CD4-positive, CD25-positive, alpha-beta regulatory T cell (primary cell): ENCODE measurements at regions not wholly inside any gene's neighbourhood (a gene's known extent, or its start where the extent isn't known, plus 50 kb on each side); places are given as distances from the start of the nearest gene placed in this dataset.

Source experiments
- ATAC-seq, 2 donors: fragments of 150-1000 bp; cut with Tn5 transposase; one replicate each; pipeline ENCODE4 v1.10.0; 2021; ENCODE audit warnings: low read depth in 2 of 2, moderate number of reproducible peaks in 2 of 2, moderate library complexity in 1 of 2
- DNase-seq, 3 donors: peaks; one replicate each; pipeline versions ENCODE4 v3.0.0 to v3.0.0-alpha.2; 2012 to 2022; ENCODE audit warnings: mixed read lengths in 1 of 3
- H3K27ac ChIP-seq: one replicate; pipeline ENCODE4 v1.7.0; 2013; ENCODE audit warnings: mild to moderate bottlenecking, low read length; ENCODE audit not compliant: insufficient read depth, poor library complexity, severe bottlenecking
- H3K27me3 ChIP-seq: one replicate; pipeline ENCODE4 v1.7.0; 2013; ENCODE audit warnings: low read length; ENCODE audit not compliant: control insufficient read depth, insufficient read depth
- H3K36me3 ChIP-seq: one replicate; pipeline ENCODE4 v1.7.0; 2013; ENCODE audit warnings: mild to moderate bottlenecking, low read length, moderate library complexity; ENCODE audit not compliant: control insufficient read depth, insufficient read depth
- H3K4me1 ChIP-seq: 2 replicates; pipeline ENCODE4 v1.7.0; 2013; ENCODE audit warnings: mild to moderate bottlenecking, low read length; ENCODE audit not compliant: insufficient read depth, control insufficient read depth, poor library complexity, severe bottlenecking
- H3K4me3 ChIP-seq: one replicate; pipeline ENCODE4 v1.7.0; 2013; ENCODE audit warnings: low read depth, mild to moderate bottlenecking, low read length, moderate library complexity
- H3K9me3 ChIP-seq, 2 experiments: 1 replicate in 1 of 2; 2 replicates in 1 of 2; pipeline ENCODE4 v1.7.0; 2013; ENCODE audit warnings: low read length in 2 of 2, mild to moderate bottlenecking in 1 of 2, moderate library complexity in 1 of 2; ENCODE audit not compliant: control insufficient read depth in 2 of 2
- H3K27ac Mint-ChIP-seq, 3 donors: one replicate each; pipeline ENCODE4 v1.8.0; 2020 to 2022; ENCODE audit warnings: mild to moderate bottlenecking in 3 of 3, mixed read lengths in 3 of 3, moderate library complexity in 2 of 3
- H3K27me3 Mint-ChIP-seq: one replicate; pipeline ENCODE4 v1.8.0; 2022; ENCODE audit warnings: mild to moderate bottlenecking, mixed read lengths
- H3K36me3 Mint-ChIP-seq: one replicate; pipeline ENCODE4 v1.8.0; 2020; ENCODE audit warnings: mixed read lengths
- H3K4me1 Mint-ChIP-seq, 4 donors: one replicate each; pipeline ENCODE4 v1.8.0; 2020 to 2022; ENCODE audit warnings: mixed read lengths in 4 of 4, mild to moderate bottlenecking in 1 of 4
- H3K4me3 Mint-ChIP-seq, 4 donors: one replicate each; pipeline ENCODE4 v1.8.0; 2020 to 2022; ENCODE audit warnings: mild to moderate bottlenecking in 4 of 4, mixed read lengths in 4 of 4, moderate library complexity in 3 of 4
- H3K9me3 Mint-ChIP-seq, 7 donors: one replicate each; pipeline ENCODE4 v1.8.0; 2020 to 2022; ENCODE audit warnings: mixed read lengths in 7 of 7, mild to moderate bottlenecking in 3 of 7, moderate library complexity in 2 of 7

- peaks cover 4% of the 10 kb centered on the region for H3K36me3 Mint-ChIP-seq
- H3K27me3 ChIP-seq, result no peaks in the 10 kb centered on the region
- H3K4me1 ChIP-seq, result no peaks in the 10 kb centered on the region
- peak overlapping the region in 1 of 4 donors; percentile 48 for H3K4me3 Mint-ChIP-seq
- no peaks in the 10 kb centered on the region for H3K9me3 ChIP-seq
- ATAC-seq, result no peak
- no peaks in the 10 kb centered on the region for H3K36me3 ChIP-seq
- H3K27ac ChIP-seq, result no peak overlapping the region
- no peaks in the 10 kb centered on the region for H3K27me3 Mint-ChIP-seq
- H3K4me1 Mint-ChIP-seq, result peaks cover 6 to 15% (median 7%) of the 10 kb centered on the region in 4 donors
- no peak overlapping the region for H3K27ac Mint-ChIP-seq
- no peak for DNase-seq
- H3K4me3 ChIP-seq, result no peak overlapping the region
- H3K9me3 Mint-ChIP-seq, result peaks cover 0 to 3% (median 0%) of the 10 kb centered on the region in 7 donors
Observed at GRCh38 chr7:17247357-17247756, 51.1 kb upstream of the AHR start.

GRCh38 chr7:17248527-17248926 lies 49.9 kb upstream of the AHR start:
- Histone ChIP-seq H3K36me3 (no peaks in the 10 kb centered on the region), H3K4me1 (no peaks in the 10 kb centered on the region), H3K27me3 (no peaks in the 10 kb centered on the region), H3K9me3 (no peaks in the 10 kb centered on the region), H3K27ac (no peak overlapping the region), H3K4me3 (no peak overlapping the region)
- H3K27me3 Mint-ChIP-seq, result no peaks in the 10 kb centered on the region
- no peak overlapping the region for H3K27ac Mint-ChIP-seq
- H3K4me1 Mint-ChIP-seq, result peaks cover 6 to 15% (median 7%) of the 10 kb centered on the region in 4 donors
- peaks cover 8% of the 10 kb centered on the region for H3K36me3 Mint-ChIP-seq
- H3K9me3 Mint-ChIP-seq, result peaks cover 0 to 3% (median 0%) of the 10 kb centered on the region in 7 donors
- DNase-seq (no peak), ATAC-seq (no peak)
- H3K4me3 Mint-ChIP-seq, result no peak overlapping the region
